HG03045 (cell line): ENCODE measurements at regions not wholly inside any gene's neighbourhood (a gene's known extent, or its start where the extent isn't known, plus 50 kb on each side); places are given as distances from the start of the nearest gene placed in this dataset.

Source experiments
- ATAC-seq: cut with Tn5 transposase; IDR thresholded peaks from one replicate; pipeline ENCODE4 v1.9.1; 2021; ENCODE audit warnings: mild to moderate bottlenecking, moderate library complexity; ENCODE audit not compliant: unreplicated experiment

DNA sequence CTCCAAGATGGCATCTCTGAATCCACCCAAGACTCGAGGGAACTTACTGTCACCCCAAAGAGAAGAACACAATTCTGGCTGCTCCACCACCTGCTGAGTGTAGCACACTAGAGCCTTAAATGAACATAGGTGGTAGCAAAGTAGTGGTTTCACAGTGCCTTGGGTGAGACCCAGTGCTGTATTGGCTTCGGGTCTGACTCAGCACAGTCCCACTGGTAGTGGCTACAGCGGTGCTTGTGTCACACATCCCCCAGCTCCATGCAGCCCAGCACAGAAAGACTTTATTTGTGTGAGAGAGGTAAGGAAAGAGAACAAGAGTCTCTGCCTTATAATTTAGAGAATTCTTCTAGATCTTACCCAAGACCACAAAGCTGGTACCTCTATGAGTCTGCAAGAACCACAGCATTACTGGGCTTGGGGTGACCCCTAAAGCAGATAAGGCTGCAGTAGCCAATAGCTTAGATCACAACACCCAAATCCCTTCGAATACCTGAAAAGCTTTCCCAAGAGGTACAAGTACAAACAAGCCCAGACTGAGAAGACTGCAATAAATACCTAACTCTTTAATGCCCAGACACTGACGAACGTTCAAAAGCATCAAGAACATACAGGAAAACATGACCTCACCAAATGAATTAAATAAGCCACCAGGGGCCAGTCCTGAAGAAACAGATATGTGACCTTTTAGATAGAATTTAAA lies 83.3 kb upstream of the SLC38A4 start:
- ATAC-seq: no peak

DNA sequence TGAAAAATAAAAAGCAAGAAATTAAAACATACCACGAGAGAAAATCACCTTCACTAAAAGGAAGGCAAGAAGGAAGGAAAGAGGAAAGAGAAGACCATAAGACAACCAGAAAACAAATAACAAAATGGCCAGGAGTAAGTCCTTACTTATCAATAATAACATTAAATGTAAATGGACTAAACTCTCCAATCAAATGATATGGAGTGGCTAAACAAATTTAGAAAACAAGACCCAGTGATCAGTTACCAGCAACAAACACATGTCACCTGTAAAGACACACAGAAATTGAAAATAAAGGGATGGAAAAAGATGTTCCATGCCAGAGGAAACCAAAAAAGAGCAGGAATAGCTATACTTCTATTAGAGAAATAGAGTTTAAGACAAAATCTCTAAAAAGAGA lies 85.0 kb upstream of the SLC38A4 start:
- ATAC-seq: no peak

DNA sequence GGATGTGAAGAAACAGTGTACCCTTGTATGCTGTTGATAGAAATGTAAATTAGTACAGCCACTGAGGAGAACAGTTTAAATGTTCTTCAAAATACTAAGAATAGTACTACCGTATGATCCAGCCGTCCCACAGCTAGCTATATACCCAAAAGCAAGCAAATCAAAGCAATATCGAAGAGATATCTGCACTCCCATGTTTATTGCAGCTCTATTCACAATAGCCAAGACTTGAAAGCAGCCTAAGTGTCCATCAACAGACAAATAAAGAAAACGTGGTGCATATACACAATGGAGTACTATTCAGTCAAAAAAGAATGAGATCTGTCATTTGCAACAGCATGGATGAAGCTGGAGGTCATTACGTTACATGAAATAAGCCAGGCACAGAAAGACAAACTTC lies 88.5 kb upstream of the SLC38A4 start:
- ATAC-seq: no peak

DNA sequence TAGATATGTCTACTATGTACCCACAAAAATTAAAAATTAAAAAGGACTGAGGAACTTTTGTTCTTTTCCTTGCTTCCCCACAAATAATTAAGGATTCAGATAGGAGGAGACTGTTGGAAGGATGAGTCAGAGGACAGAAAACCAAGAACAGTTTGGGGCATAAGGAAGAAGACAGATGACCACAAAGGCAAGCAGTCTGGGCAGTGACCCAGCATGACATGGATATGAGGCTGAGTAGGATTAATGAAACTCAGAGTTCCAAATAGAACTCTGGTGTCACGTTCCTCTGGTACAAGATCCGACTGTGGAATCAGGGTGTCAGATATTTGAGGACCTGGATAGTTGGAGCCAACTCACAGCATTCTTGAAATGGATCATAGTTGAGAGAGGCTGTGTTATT lies 89.3 kb upstream of the SLC38A4 start:
- no peak for ATAC-seq

DNA sequence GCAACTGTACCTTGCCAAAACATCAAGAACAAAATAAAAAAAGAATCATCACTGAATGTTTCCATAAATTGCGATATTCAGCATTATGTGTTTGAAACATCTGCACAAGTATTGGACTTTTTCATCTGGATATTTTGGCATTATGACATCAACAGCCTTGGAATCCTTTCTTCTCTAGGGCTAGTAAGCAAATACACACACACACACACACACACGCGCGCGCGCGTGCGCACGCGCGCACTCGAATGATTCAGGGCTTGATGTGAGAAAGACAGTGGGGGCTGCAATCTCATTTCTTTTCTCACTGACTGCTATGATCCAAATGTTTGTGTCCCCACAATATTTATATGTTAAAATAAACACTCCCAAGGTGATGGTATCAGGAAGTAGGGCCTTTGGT lies 90.0 kb upstream of the SLC38A4 start:
- no peak for ATAC-seq

DNA sequence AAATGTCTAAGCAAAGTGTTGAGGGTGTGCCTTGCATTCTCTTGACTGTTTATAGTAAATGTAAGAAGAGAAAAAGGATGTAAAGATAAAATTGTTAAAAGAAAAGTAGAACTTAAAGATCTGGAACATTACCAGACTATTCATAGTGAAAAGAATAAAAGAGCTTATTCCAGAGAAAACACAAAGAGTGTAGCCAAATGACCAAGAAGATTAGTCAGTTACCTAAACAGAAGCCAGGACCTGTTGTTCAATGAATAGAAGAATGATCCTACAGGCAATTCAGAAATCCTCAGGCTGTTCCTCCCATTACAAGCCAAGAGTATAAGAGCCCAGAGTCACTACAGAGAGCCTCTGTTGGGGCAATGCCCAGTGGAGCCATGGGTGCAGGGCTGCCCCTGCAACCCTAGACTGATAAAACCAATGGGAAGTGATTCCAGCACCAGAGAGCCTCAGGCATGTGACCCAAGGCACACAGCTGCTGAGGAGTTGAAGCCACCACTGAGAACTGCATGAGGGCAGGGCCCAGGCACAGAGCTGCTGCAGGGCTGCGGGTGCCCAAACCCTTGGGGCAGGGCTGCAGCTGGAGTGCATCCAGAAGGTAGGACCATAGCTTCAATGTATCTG lies 91.1 kb upstream of the SLC38A4 start:
- no peak for ATAC-seq

DNA sequence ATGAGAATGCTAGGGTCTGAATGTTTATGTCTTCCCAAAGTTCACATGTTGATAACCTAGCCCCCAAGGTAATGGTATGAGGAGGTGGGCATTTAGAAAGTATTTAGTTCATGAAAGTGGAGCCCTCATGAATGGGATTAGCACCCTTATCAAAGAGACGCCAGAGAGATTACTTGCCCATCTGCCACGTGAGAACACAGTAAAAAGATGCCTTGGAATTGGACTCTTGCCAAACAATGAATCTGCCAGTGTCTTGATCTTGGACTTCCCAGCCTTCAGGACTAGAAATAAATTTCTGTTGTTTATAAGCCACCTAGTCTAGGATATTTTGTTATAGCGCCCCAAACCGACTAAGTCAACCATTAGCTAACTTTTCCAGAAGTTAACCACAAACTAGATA lies 92.0 kb upstream of the SLC38A4 start:
- no peak for ATAC-seq

DNA sequence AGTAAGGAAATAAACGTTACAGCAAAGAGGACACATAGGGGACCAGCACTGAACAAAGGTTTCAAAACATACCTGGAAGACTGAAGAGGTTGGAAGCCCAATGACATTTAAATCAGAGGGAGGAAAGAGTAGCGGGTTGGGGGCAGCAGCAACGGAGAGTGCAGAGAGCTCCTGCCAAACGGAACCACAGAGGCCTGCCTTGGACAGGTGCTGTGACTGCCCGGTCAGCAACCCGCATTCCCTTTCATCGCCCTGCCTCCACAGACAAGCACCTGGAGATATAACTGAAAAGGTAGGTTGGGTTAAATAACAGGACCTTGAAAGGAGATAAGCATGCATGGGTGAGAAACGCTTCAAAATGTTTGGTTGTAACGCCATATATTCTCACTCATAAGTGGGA lies 92.8 kb upstream of the SLC38A4 start:
- ATAC-seq: no peak

DNA sequence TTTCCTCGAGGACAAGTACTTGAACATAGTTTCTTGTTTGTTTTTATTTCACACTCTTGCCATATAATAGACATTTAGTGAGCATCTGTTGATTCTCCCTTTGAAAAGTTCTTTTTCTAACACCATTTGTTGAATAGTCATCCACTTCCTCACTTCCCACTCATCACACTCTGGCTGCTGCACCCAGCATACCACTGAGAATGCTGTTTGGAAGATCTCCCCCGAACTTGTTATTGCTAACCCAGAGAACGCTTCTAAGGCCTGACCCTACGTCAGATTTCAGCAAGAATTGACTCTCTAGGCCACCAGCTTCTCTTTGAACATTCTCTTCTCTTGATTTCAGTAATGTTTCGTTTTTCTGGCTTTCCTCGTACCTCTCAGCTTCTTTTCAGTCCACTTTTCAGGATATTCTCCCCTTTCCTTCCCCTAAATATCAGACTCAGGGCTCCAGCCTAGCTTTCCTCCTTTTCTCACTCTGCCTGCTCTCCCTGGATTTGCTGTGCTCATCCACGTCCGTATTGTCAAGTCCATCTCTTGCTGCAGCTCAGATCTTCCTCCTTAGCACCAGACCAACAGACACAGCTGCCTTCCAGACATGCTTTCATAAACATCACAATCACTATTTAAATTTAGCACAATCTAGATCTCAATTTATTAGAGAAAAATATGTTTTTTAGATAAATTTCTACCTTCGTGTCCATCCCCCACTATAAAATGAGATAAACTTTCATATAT lies 94.0 kb upstream of the SLC38A4 start:
- ATAC-seq: no peak

DNA sequence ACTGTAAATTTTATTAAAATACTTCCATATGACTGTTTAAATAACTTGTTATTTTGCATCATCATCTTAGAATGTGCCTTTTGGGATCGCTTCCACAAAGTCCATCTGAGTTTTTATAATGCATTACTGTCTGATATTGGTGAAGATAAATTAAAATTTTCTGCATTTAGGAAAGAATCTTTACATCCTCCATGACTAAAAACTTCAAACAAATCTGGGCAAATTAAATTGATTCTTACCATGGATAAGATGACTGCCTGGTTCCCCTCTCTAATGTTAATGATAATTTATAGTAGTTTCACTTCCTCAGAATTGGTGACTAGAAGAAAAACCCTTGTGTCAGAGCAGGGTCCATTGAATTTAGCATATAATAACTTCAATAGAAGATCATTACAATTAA lies 94.7 kb upstream of the SLC38A4 start:
- no peak for ATAC-seq

DNA sequence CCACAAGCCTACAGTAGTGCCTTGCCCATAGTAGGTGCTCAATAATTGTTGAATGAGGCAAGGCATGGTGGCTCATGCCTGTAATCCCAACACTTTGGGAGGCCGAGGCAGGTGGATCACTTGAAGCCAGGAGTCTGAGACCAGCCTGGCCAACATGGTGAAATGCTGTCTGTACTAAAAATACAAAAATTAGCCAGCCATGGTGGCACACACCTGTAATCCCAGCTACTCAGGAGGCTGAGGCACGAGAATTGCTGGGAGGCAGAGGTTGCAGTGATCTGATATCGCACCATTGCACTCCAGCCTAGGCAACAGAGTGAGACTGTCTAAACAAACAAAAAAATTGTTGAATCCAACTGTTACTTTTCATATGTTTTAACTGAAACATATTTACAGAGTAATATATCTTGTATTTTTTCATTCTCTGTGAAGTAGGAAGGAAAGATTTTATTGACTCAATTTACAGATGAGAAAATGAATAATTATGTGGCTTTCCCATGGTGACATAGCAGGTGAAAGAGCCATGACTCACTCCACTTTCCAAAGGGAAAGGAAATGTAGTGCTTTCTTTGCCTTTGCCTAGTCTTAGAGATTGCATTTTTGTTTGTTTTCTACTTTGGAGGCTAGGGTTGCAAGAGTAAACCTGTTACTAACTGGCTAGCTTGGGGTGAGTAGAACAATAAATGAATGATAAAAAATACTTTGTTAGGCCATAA lies 95.4 kb upstream of the SLC38A4 start:
- ATAC-seq: no peak

DNA sequence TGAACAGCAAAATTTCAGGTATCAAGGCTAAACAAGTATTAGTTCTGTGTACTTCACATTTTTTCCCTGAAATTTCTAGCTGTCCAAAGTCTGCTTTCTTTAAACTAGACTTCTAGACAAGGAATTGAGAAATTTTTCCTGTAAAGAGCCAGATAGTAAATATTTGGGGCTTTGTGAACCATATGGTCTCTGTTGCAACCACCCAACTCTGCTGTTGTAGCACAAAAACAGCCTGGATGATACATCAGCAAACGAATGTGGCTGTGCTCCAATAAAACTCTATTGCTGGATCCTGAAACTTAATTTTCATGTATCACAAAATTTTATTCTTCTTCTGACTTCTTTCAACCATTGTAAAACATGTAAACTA lies 96.0 kb upstream of the SLC38A4 start:
- ATAC-seq: no peak

DNA sequence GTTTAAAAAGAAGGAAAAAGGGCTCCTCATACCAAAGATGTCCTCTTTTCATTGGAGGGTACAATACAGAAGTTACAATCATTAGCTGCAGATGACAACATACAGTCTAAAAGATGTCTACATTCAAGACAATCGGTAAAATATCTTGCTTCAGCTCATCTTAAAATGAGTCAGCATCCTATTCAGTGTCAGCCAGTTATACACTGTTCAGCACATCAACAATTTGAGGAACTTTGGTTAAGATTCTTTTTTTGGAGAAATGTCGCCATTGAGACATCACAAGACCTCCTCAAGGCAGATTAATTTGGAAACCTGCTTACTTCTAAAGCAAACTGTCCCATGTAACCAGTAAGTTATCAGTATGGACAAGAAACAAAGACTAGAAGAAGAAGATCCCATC lies 100.7 kb upstream of the SLC38A4 start:
- no peak for ATAC-seq

DNA sequence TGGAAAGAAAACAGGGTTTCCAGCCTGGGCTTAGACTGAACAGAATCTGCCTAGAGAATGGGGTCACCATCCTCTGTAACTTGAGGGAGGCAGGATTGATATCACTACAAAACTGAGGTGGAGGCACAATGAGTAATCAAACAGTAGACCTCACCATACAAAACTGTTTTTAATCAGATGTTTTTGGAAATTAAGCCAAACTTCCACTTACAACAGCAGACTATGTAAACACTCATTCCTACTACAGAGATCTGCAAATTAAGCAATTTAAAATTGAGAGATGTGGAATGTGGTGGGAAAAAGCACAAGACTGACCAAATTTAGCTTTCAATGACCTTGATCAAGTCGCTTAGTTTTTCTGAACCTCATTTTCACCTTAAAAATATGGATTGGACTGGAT lies 104.3 kb upstream of the SLC38A4 start:
- ATAC-seq: no peak

DNA sequence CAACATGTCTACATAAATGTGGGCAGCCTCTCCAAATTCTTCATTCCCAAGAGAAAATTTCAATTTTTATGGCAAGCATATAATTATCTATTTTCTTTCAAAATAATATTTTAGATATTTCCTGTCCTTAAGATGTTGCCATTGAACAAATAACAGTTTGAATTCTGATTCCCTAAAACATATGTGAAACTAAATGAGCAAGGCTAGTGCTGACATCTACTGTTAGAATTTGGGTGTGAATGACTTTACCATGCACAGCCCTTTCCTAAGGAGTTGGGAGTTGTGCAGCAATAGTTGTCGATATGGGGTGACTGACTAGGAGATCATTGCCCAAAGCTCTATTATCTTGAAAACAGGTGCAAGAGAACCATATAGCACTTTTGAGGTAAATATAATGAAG lies 108.2 kb upstream of the SLC38A4 start:
- ATAC-seq: no peak

DNA sequence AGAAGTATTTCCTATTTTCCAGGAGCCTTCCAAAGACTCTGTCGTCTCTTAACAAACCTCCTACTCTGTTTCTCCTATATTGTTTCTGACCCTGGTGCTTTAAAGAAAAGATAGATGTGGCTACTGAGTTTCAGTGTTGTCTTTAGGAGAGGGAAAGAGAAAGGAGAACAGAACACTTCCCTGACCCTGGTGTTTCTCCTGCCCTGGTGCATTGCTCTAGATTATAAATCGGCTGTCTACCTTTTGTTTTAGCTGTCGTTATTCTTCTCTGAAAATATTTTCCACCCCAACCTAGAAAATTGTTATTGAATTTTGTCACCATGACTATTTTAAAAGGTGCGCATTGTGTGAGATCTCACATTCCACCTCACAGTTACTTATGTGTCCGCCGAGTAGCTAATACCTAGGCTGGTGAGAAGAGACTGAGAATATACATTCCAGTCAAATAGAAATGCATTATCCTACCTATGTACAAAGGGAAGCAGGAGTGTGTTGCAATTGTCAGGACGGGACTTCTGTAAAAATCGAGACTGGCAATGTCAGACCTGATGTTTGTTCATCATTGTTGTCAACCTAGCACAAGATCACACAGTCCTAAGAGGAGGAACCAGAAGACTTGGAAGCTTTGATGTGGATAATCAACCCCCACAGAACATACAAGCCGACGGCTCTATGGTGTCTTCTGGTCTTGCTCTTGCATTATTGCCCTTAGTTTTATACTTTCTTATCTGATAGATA lies 108.7 kb upstream of the SLC38A4 start:
- ATAC-seq: no peak

DNA sequence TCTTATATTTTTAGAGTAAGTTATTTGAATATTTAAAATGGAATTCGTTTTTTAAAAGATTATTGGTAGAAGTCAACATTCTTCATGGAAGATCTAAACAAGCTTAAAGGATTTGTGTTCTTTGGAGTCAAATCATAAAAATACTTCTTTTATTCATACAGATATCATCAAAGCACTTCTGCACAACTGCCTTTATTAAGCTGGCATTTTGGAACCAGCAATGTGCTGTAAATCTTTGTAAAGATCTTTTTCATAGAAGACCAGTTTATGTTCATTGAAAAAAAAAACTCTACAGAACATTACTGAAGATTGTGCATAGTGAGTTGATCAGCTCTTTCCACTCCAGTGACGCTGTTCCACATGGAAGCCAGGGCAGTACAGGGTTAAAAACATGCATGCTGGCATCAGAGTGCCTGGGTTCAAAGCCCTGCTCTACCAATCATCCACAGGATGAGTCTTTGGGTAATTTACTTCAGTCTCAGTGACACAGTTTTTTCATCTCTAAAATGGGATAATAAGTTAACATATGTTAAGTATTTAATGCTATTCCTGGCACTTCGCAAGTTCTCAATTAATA lies 109.6 kb upstream of the SLC38A4 start:
- no peak for ATAC-seq

DNA sequence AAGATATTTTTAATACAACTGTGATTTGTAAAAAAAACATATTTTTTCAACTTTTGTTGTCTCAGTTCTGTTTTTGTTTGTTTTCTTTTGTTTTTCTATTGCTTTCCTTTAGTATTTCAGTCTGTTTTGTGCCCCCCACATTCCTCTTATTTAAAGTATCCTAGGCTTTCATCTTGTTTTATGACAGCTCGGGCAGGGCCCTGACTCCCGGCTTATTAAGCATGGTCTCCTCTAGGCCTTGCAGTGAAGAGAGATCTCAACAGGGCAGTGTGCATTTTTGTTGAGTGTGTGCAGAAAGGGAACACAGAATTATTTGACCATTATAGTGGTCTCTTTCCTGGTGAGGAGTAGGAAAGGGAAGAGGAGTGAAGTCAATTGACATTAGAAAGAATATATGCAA lies 110.2 kb upstream of the SLC38A4 start:
- no peak for ATAC-seq

DNA sequence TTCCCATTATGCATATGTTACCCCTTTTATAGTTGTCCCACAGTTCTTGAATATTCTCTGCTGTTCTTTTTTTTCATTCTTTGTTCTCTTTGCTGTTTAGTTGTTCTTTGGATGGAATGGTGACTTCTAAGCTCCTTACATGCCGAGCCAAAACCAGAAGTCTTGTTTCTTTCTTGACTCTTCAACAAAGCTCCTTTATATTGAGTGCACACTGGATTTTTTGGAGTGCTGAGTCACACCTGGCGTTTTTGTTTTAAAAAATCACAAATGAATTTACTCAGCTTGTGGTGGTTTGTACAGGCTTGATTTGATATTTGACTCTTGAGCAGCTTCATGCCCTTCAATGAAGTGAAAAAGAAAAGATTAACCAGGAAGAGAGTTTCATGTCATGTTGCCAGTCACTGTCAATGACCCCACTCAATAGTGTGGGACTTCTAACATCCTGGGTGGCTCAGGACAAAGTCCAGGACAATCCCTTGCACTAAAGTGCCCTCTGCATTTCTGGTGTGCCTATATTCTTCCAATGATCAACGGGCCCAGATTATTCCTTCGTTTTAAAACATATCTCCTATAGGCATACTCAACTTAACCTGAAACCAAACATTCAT lies 112.4 kb upstream of the SLC38A4 start:
- ATAC-seq: no peak

DNA sequence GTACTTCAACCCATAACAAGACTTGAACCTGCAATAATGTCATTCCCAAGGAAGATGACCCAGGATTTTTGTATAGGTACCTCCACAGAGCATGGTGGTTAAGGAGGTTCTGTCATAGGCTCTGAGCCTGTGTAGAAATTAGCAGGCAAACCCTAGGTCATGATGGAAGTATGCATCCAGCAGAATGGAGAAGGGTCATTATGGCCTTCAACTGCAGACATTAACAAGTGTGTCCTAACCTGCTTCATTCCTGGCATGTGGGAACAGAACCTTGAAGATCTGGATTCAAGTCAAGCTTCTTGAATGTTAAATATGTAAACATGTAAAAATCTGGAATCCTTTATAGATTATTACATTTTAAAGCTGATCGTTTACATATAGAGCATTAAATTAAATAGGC lies 116.2 kb upstream of the SLC38A4 start:
- no peak for ATAC-seq
